ENCODE measurements at regions not wholly inside any gene's neighbourhood (a gene's known extent, or its start where the extent isn't known, plus 50 kb on each side); places are given as distances from the start of the nearest gene placed in this dataset.

DNA sequence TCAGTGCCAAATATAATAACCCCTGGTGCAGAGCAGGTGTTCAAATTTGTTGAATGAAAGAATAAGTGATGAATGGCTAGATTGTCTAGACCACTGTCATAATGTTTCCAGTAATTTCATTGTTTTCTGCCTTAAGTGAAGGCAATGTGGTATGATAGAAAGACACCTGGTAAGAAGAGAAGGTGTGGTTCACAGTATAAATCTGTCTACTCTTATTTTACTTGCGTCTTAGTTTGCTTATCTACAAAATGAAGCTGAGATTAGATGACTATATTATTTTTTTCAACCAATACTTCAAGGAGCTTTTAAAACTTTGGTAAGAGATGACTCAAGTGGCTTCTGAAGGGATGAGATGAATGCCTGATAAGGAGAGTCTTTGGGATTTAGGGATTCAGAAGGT is 788.4 kb downstream of the EPHA4 start:
- TF ChIP-seq, protein P1, sequence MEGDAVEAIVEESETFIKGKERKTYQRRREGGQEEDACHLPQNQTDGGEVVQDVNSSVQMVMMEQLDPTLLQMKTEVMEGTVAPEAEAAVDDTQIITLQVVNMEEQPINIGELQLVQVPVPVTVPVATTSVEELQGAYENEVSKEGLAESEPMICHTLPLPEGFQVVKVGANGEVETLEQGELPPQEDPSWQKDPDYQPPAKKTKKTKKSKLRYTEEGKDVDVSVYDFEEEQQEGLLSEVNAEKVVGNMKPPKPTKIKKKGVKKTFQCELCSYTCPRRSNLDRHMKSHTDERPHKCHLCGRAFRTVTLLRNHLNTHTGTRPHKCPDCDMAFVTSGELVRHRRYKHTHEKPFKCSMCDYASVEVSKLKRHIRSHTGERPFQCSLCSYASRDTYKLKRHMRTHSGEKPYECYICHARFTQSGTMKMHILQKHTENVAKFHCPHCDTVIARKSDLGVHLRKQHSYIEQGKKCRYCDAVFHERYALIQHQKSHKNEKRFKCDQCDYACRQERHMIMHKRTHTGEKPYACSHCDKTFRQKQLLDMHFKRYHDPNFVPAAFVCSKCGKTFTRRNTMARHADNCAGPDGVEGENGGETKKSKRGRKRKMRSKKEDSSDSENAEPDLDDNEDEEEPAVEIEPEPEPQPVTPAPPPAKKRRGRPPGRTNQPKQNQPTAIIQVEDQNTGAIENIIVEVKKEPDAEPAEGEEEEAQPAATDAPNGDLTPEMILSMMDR (IDR thresholded peaks at IDR 0.05) = no peak
- TF ChIP-seq POLR2AphosphoS5 (IDR thresholded peaks at IDR 0.05) = no peak
- TF ChIP-seq POLR2A (IDR thresholded peaks at IDR 0.05) = no peak
- WGBS = 30% methylated on average over 1 of the region's 1 CpG
- intact Hi-C loops (cut with DNase I) = no loop called here

DNA sequence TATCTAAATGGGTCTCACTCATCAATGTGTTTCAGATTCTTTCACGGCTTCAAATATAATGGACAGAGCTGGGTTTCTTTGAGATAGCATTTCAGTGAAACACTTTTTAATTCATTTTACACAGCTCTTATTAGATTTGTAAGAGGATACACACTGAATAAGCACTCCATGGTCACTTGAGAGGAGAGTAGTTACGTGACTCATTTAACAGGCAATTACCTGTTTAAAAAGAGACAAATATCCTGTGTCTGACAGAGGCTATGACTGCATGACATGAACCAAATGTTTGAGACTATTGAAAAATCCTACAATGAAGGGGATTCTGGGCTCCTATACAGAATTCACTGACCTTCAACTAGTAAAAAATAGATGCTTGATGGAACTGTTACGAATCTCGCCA is 786.9 kb downstream of the EPHA4 start:
- H3K36me3 ChIP-seq = no peaks in the 10 kb centered on the region
- H3K4me1 ChIP-seq (replicated peaks) = no peaks in the 10 kb centered on the region
- no peak overlapping the region for H3K4me3 ChIP-seq
- intact Hi-C loops (cut with DNase I) = no loop called here
- no peak overlapping the region for H3K27ac ChIP-seq
- no peak for DNase-seq (ENCODE audit: low spot score)
- WGBS = 89% methylated on average over 4 of the region's 4 CpGs
- H3K9me3 ChIP-seq = no peaks in the 10 kb centered on the region
- no peaks in the 10 kb centered on the region for H3K27me3 ChIP-seq (replicated peaks; ENCODE audit: insufficient read depth)
- TF ChIP-seq POLR2A (IDR thresholded peaks at IDR 0.05) (no peak), POLR2AphosphoS5 (IDR thresholded peaks at IDR 0.05) (no peak)
- TF ChIP-seq, protein P1 (IDR thresholded peaks at IDR 0.05) = no peak

More for the DNA sequence above, 788.4 kb downstream of the EPHA4 start:
- Histone ChIP-seq H3K4me3 (no peak overlapping the region), H3K27me3 (replicated peaks; ENCODE audit: insufficient read depth) (no peaks in the 10 kb centered on the region), H3K27ac (no peak overlapping the region), H3K4me1 (replicated peaks) (no peaks in the 10 kb centered on the region), H3K9me3 (no peaks in the 10 kb centered on the region), H3K36me3 (no peaks in the 10 kb centered on the region)
- no peak for DNase-seq (ENCODE audit: low spot score)

DNA sequence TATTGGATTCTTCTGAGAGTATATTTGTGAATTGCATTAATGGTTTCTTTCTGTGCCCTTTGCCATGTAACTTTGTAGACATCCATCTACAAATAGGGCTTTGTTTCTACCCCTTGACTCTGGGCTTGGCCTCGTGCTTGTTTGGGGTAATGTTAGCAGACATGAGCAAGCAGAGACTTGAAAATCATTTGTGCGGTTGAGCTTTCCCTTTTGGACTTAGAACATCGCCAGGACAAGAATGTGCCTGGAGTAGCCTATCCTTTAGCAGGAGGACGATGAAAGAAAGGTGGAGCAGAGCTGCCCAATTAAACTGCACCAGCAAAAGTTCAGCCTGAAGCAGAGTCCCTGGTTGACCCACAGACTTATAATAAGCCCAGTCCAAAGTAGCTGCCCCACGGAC is 785.9 kb downstream of the EPHA4 start:
- 66% methylated on average over 5 of the region's 5 CpGs for WGBS
- Histone ChIP-seq H3K4me1 (replicated peaks) (no peaks in the 10 kb centered on the region), H3K36me3 (no peaks in the 10 kb centered on the region), H3K9me3 (no peaks in the 10 kb centered on the region), H3K27ac (no peak overlapping the region), H3K27me3 (replicated peaks; ENCODE audit: insufficient read depth) (no peaks in the 10 kb centered on the region), H3K4me3 (no peak overlapping the region)
- TF ChIP-seq POLR2AphosphoS5 (IDR thresholded peaks at IDR 0.05) = no peak
- TF ChIP-seq, protein P1 (IDR thresholded peaks at IDR 0.05) = no peak
- TF ChIP-seq POLR2A (IDR thresholded peaks at IDR 0.05) = no peak
- DNase-seq (ENCODE audit: low spot score) = peak; percentile 4
- intact Hi-C loops (cut with DNase I) = no loop called here

DNA sequence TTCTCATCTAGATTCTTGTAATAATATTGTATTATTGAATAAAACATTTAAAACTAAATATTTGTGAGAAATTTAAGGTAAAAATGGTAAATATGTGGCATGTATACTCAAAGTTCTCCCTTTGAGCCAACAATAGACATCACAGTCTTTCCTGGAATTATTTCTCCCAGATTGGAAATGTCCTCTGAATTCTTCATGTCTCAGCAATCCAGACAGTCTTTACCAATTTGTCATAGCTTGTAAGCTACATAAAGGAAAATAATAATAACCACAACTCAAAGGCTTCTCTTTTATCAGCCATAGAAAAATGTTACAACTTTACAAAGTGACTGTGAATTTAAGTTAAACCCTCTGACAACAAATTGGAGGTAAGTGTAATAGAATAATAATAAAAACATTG is 784.9 kb downstream of the EPHA4 start:
- TF ChIP-seq POLR2AphosphoS5 (IDR thresholded peaks at IDR 0.05) = no peak
- TF ChIP-seq, protein P1 (IDR thresholded peaks at IDR 0.05) = no peak
- no peak for TF ChIP-seq POLR2A (IDR thresholded peaks at IDR 0.05)
- intact Hi-C loops (cut with DNase I) = no loop called here
- no peaks in the 10 kb centered on the region for H3K4me1 ChIP-seq (replicated peaks)
- H3K27ac ChIP-seq = no peak overlapping the region
- H3K36me3 ChIP-seq = no peaks in the 10 kb centered on the region
- no peak overlapping the region for H3K4me3 ChIP-seq
- no peak for DNase-seq (ENCODE audit: low spot score)
- no peaks in the 10 kb centered on the region for H3K9me3 ChIP-seq
- no peaks in the 10 kb centered on the region for H3K27me3 ChIP-seq (replicated peaks; ENCODE audit: insufficient read depth)

DNA sequence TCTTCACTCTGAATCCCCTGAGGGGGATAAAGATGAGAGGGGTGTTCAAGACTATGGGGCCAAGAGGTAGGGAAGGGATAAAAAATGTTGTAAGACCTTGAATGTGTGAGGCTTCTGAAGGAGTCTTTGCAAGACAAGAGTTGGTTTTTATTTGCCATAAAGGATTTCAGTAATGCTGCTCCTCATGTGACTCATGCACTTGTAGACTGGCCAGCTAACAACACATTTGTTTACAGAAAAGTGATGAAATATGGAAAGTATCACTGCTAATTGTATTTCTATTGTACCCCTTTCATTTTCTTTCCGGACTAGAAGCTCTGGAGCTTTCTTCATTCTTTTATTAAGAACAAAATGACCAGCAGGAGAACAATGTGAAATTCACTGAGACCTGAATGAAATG is 782.1 kb downstream of the EPHA4 start:
- no peaks in the 10 kb centered on the region for H3K4me1 ChIP-seq (replicated peaks)
- H3K27me3 ChIP-seq (replicated peaks; ENCODE audit: insufficient read depth) = no peaks in the 10 kb centered on the region
- H3K36me3 ChIP-seq = no peaks in the 10 kb centered on the region
- no peak overlapping the region for H3K27ac ChIP-seq
- no peaks in the 10 kb centered on the region for H3K9me3 ChIP-seq
- 67% methylated on average over 1 of the region's 1 CpG for WGBS
- no peak for DNase-seq (ENCODE audit: low spot score)
- TF ChIP-seq, protein P1 (IDR thresholded peaks at IDR 0.05) = no peak
- TF ChIP-seq POLR2A (IDR thresholded peaks at IDR 0.05) = no peak
- no peak for TF ChIP-seq POLR2AphosphoS5 (IDR thresholded peaks at IDR 0.05)
- intact Hi-C loops (cut with DNase I) = no loop called here
- no peak overlapping the region for H3K4me3 ChIP-seq
